ENCODE measurements at regions not wholly inside any gene's neighbourhood (a gene's known extent, or its start where the extent isn't known, plus 50 kb on each side); places are given as distances from the start of the nearest gene placed in this dataset.
"Not testable (repeated sequence)": the region's sequence is repeated elsewhere in the genome, so short reads cannot be mapped to it uniquely, and the experiment has no call there.

DNA sequence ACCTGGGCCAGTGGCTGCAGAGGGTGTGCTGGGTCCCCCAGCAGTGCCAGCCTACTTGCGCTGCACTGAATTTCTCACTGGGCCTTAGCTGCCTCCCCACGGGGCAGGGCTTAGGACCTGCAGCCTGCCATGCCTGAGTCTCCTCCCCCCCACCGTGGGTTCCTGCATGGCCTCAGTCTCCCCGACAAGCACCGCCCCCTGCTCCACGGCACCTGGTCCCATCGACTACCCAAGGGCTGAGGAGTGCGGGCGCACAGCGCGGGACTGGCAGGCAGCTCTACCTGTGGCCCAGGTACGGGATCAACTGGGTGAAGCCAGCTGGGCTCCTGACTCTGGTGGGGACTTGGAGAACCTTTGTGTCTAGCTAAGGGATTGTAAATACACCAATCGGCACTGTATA, 1143.6 kb downstream of the OTOL1 start:
- not testable (repeated sequence) for TF ChIP-seq CTCF, POLR2A (IDR thresholded peaks at IDR 0.05)

Data from tibial nerve (tissue), 3 donors.